ENCODE measurements at regions not wholly inside any gene's neighbourhood (a gene's known extent, or its start where the extent isn't known, plus 50 kb on each side); places are given as distances from the start of the nearest gene placed in this dataset.

- Histone ChIP-seq H3K27ac (no peak overlapping the region), H3K4me1 (no peaks in the 10 kb centered on the region), H3K27me3 (no peaks in the 10 kb centered on the region), H3K9me3 (no peaks in the 10 kb centered on the region), H3K36me3 (no peaks in the 10 kb centered on the region), H3K4me3 (no peak overlapping the region)
- DNase-seq, result no peak
- WGBS, 2 donors (ENCODE audit: low coverage in 1 of 2), result 80 to 81% methylated on average over 1 of the region's 1 CpG
- TF ChIP-seq CTCF (IDR thresholded peaks at IDR 0.05) (no peak), EP300 (IDR thresholded peaks at IDR 0.05; ENCODE audit: low read depth) (no peak), POLR2AphosphoS5 (IDR thresholded peaks at IDR 0.05) (no peak), POLR2A (IDR thresholded peaks at IDR 0.05) (no peak)
- in situ Hi-C loops (cut with MboI; ENCODE audit: low pct_ligation_motif_present in 1 of 4, low pct_unique_long_range_greater_than_20kb in 1 of 4, low sequenced_read_pairs in 3 of 4) (no loop called here), intact Hi-C loops (cut with DNase I; ENCODE audit: low total_unique reads) (no loop called here)
Observed at GRCh38 chr10:58976254-58976653, 200.2 kb upstream of the PHYHIPL start.

- intact Hi-C loops (cut with DNase I; ENCODE audit: low total_unique reads), result no loop called here
- Histone ChIP-seq H3K36me3 (no peaks in the 10 kb centered on the region), H3K27me3 (no peaks in the 10 kb centered on the region), H3K9me3 (no peaks in the 10 kb centered on the region), H3K4me1 (no peaks in the 10 kb centered on the region), H3K27ac (no peak overlapping the region), H3K4me3 (no peak overlapping the region)
- no peak for TF ChIP-seq POLR2AphosphoS5 (IDR thresholded peaks at IDR 0.05)
- TF ChIP-seq EP300 (IDR thresholded peaks at IDR 0.05; ENCODE audit: low read depth), result no peak
- no peak for TF ChIP-seq CTCF (IDR thresholded peaks at IDR 0.05)
- TF ChIP-seq POLR2A (IDR thresholded peaks at IDR 0.05), result no peak
- in situ Hi-C loops (cut with MboI; ENCODE audit: low pct_ligation_motif_present in 1 of 4, low pct_unique_long_range_greater_than_20kb in 1 of 4, low sequenced_read_pairs in 3 of 4), result no loop called here
- 23 to 52% methylated on average over 3 of the region's 3 CpGs for WGBS, 2 donors (ENCODE audit: low coverage in 1 of 2)
- no peak for DNase-seq
Observed at GRCh38 chr10:58979711-58980110, 196.7 kb upstream of the PHYHIPL start.

GRCh38 chr10:58980826-58981415 lies 195.5 kb upstream of the PHYHIPL start:
- Histone ChIP-seq H3K36me3 (no peaks in the 10 kb centered on the region), H3K9me3 (no peaks in the 10 kb centered on the region), H3K4me1 (no peaks in the 10 kb centered on the region), H3K27ac (no peak overlapping the region), H3K27me3 (no peaks in the 10 kb centered on the region), H3K4me3 (no peak overlapping the region)
- in situ Hi-C loops (cut with MboI; ENCODE audit: low pct_ligation_motif_present in 1 of 4, low pct_unique_long_range_greater_than_20kb in 1 of 4, low sequenced_read_pairs in 3 of 4), result no loop called here
- TF ChIP-seq CTCF (IDR thresholded peaks at IDR 0.05) (no peak), EP300 (IDR thresholded peaks at IDR 0.05; ENCODE audit: low read depth) (no peak), POLR2AphosphoS5 (IDR thresholded peaks at IDR 0.05) (no peak), POLR2A (IDR thresholded peaks at IDR 0.05) (no peak)
- intact Hi-C loops (cut with DNase I; ENCODE audit: low total_unique reads), result no loop called here
- DNase-seq, result no peak
- WGBS, 2 donors (ENCODE audit: low coverage in 1 of 2), result 75 to 88% methylated on average over 5 to 6 of the region's 6 CpGs

- H3K36me3 ChIP-seq, result no peaks in the 10 kb centered on the region
- no peaks in the 10 kb centered on the region for H3K4me1 ChIP-seq
- no peak overlapping the region for H3K4me3 ChIP-seq
- H3K27ac ChIP-seq, result no peak overlapping the region
- TF ChIP-seq EP300 (IDR thresholded peaks at IDR 0.05; ENCODE audit: low read depth), result no peak
- TF ChIP-seq CTCF (IDR thresholded peaks at IDR 0.05), result no peak
- TF ChIP-seq POLR2A (IDR thresholded peaks at IDR 0.05), result no peak
- no peak for TF ChIP-seq POLR2AphosphoS5 (IDR thresholded peaks at IDR 0.05)
- no peaks in the 10 kb centered on the region for H3K27me3 ChIP-seq
- in situ Hi-C loops (cut with MboI; ENCODE audit: low pct_ligation_motif_present in 1 of 4, low pct_unique_long_range_greater_than_20kb in 1 of 4, low sequenced_read_pairs in 3 of 4), result no loop called here
- no peaks in the 10 kb centered on the region for H3K9me3 ChIP-seq
- 83 to 92% methylated on average over 2 to 6 of the region's 6 CpGs for WGBS, 2 donors (ENCODE audit: low coverage in 1 of 2)
- no peak for DNase-seq
- intact Hi-C loops (cut with DNase I; ENCODE audit: low total_unique reads), result no loop called here
Observed at GRCh38 chr10:58981846-58982245, 194.6 kb upstream of the PHYHIPL start.
